ENCODE measurements at regions not wholly inside any gene's neighbourhood (a gene's known extent, or its start where the extent isn't known, plus 50 kb on each side); places are given as distances from the start of the nearest gene placed in this dataset.

- DNase-seq (ENCODE audit: low read depth in 2 of 2) = no peak
- Histone ChIP-seq H3K27ac (ENCODE audit: insufficient read depth, low read length) (no peak overlapping the region), H3K36me3 (ENCODE audit: control insufficient read depth, insufficient read depth, low read length) (no peaks in the 10 kb centered on the region), H3K9me3 (ENCODE audit: control insufficient read depth, insufficient read depth, low read depth, low read length) (no peaks in the 10 kb centered on the region), H2AFZ (ENCODE audit: low read length) (no peak overlapping the region), H3K4me2 (ENCODE audit: extremely low read depth, insufficient read depth, low read length) (no peak overlapping the region), H3K4me1 (ENCODE audit: control insufficient read depth, extremely low read depth, insufficient read depth, low read length) (no peaks in the 10 kb centered on the region), H4K20me1 (ENCODE audit: control insufficient read depth, extremely low read depth, insufficient read depth, low read length) (no peaks in the 10 kb centered on the region), H3K4me3 (replicated peaks in 1 of 4; ENCODE audit: control extremely low read depth in 1 of 4, insufficient read depth in 1 of 4, low read depth in 3 of 4, low read length in 4 of 4) (no peak overlapping the region), H3K9ac (ENCODE audit: insufficient read depth, low read length) (no peak overlapping the region), H3K79me2 (ENCODE audit: control insufficient read depth, insufficient read depth, low read length) (no peaks in the 10 kb centered on the region), H3K27me3 (ENCODE audit: control insufficient read depth, insufficient read depth, low read length) (no peaks in the 10 kb centered on the region)
- no peak for TF ChIP-seq EZH2 (IDR thresholded peaks at IDR 0.05; ENCODE audit: low read length, missing control alignments)
Measured at GRCh38 chr12:76631741-76632140, 72.2 kb upstream of the OSBPL8 start.

- no peaks in the 10 kb centered on the region for H3K79me2 ChIP-seq (ENCODE audit: control insufficient read depth, insufficient read depth, low read length)
- no peak overlapping the region for H3K4me3 ChIP-seq (replicated peaks in 1 of 4; ENCODE audit: control extremely low read depth in 1 of 4, insufficient read depth in 1 of 4, low read depth in 3 of 4, low read length in 4 of 4)
- H2AFZ ChIP-seq (ENCODE audit: low read length) = no peak overlapping the region
- H3K4me1 ChIP-seq (ENCODE audit: control insufficient read depth, extremely low read depth, insufficient read depth, low read length) = no peaks in the 10 kb centered on the region
- H3K27me3 ChIP-seq (ENCODE audit: control insufficient read depth, insufficient read depth, low read length) = no peaks in the 10 kb centered on the region
- H3K27ac ChIP-seq (ENCODE audit: insufficient read depth, low read length) = no peak overlapping the region
- no peaks in the 10 kb centered on the region for H4K20me1 ChIP-seq (ENCODE audit: control insufficient read depth, extremely low read depth, insufficient read depth, low read length)
- TF ChIP-seq EZH2 (IDR thresholded peaks at IDR 0.05; ENCODE audit: low read length, missing control alignments) = no peak
- no peak overlapping the region for H3K9ac ChIP-seq (ENCODE audit: insufficient read depth, low read length)
- H3K4me2 ChIP-seq (ENCODE audit: extremely low read depth, insufficient read depth, low read length) = no peak overlapping the region
- no peak for DNase-seq (ENCODE audit: low read depth in 2 of 2)
- H3K9me3 ChIP-seq (ENCODE audit: control insufficient read depth, insufficient read depth, low read depth, low read length) = no peaks in the 10 kb centered on the region
- H3K36me3 ChIP-seq (ENCODE audit: control insufficient read depth, insufficient read depth, low read length) = no peaks in the 10 kb centered on the region
Measured at GRCh38 chr12:76633415-76633814, 73.8 kb upstream of the OSBPL8 start.

- no peaks in the 10 kb centered on the region for H4K20me1 ChIP-seq (ENCODE audit: control insufficient read depth, extremely low read depth, insufficient read depth, low read length)
Measured at GRCh38 chr12:76634133-76634532, 74.6 kb upstream of the OSBPL8 start.

More at GRCh38 chr12:76634133-76634532, 74.6 kb upstream of the OSBPL8 start:
- no peak overlapping the region for H3K27ac ChIP-seq (ENCODE audit: insufficient read depth, low read length)
- no peak overlapping the region for H3K9ac ChIP-seq (ENCODE audit: insufficient read depth, low read length)
- TF ChIP-seq CTCF (conservative IDR thresholded peaks at IDR 0.05 in 1 of 2, IDR thresholded peaks at IDR 0.05 in 1 of 2; ENCODE audit: low read depth in 1 of 2, low read length in 2 of 2) (no peak), EZH2 (IDR thresholded peaks at IDR 0.05; ENCODE audit: low read length, missing control alignments) (no peak)
- no peak for DNase-seq (ENCODE audit: low read depth in 2 of 2)
- no peak overlapping the region for H3K4me2 ChIP-seq (ENCODE audit: extremely low read depth, insufficient read depth, low read length)
- H3K4me3 ChIP-seq (replicated peaks in 1 of 4; ENCODE audit: control extremely low read depth in 1 of 4, insufficient read depth in 1 of 4, low read depth in 3 of 4, low read length in 4 of 4) = no peak overlapping the region
- no peaks in the 10 kb centered on the region for H3K27me3 ChIP-seq (ENCODE audit: control insufficient read depth, insufficient read depth, low read length)
- no peaks in the 10 kb centered on the region for H3K9me3 ChIP-seq (ENCODE audit: control insufficient read depth, insufficient read depth, low read depth, low read length)
- H3K4me1 ChIP-seq (ENCODE audit: control insufficient read depth, extremely low read depth, insufficient read depth, low read length) = no peaks in the 10 kb centered on the region
- H2AFZ ChIP-seq (ENCODE audit: low read length) = no peak overlapping the region
- H3K79me2 ChIP-seq (ENCODE audit: control insufficient read depth, insufficient read depth, low read length) = no peaks in the 10 kb centered on the region
- H3K36me3 ChIP-seq (ENCODE audit: control insufficient read depth, insufficient read depth, low read length) = no peaks in the 10 kb centered on the region
